Brain microvascular endothelial cell (primary cell): ENCODE measurements at regions not wholly inside any gene's neighbourhood (a gene's known extent, or its start where the extent isn't known, plus 50 kb on each side); places are given as distances from the start of the nearest gene placed in this dataset.

Source experiments
- DNase-seq: peaks from one replicate; pipeline ENCODE4 v3.0.0-alpha.2; 2020
- H3K27ac ChIP-seq: fragments of 250-450 bp; sonication (Bioruptor Pico); 2 replicates; pipeline ENCODE4 v1.5.1; 2020; ENCODE audit warnings: mild to moderate bottlenecking, moderate library complexity
- H3K27me3 ChIP-seq: fragments of 250-450 bp; sonication (Bioruptor Pico); replicated peaks from 2 replicates; pipeline ENCODE4 v1.5.1; 2020; ENCODE audit warnings: mild to moderate bottlenecking
- H3K36me3 ChIP-seq: fragments of 250-450 bp; sonication (Bioruptor Pico); replicated peaks from 2 replicates; pipeline ENCODE4 v1.5.1; 2020; ENCODE audit warnings: mild to moderate bottlenecking
- H3K4me3 ChIP-seq: 2 replicates; pipeline ENCODE4 v1.5.1; 2011; ENCODE audit warnings: low read depth, mild to moderate bottlenecking, control low read depth, low read length, moderate library complexity
- CTCF ChIP-seq: IDR thresholded peaks from 2 replicates; pipeline ENCODE4 v1.5.1; 2011; ENCODE audit warnings: low read depth, mild to moderate bottlenecking, moderate library complexity, low read length, control low read depth, inconsistent platforms; ENCODE audit errors: missing control alignments
- in situ Hi-C: cut with HindIII; loops from 2 replicates; pipeline ENCODE4 v1.10.0; 2017; ENCODE audit warnings: low sequenced_read_pairs, low pct_ligation_motif_present

- no peak for TF ChIP-seq CTCF
- DNase-seq, result no peak
- in situ Hi-C loops, result no loop called here
Measured at GRCh38 chr2:151002959-151003600, 258.6 kb downstream of the RBM43 start.

GRCh38 chr2:150997702-150998440 lies 263.8 kb downstream of the RBM43 start:
- no peak for TF ChIP-seq CTCF
- no peak overlapping the region for H3K4me3 ChIP-seq
- H3K27me3 ChIP-seq, result no peaks in the 10 kb centered on the region
- H3K27ac ChIP-seq, result no peak overlapping the region
- in situ Hi-C loops, result no loop called here
- no peaks in the 10 kb centered on the region for H3K36me3 ChIP-seq
- no peak for DNase-seq

More at GRCh38 chr2:151002959-151003600, 258.6 kb downstream of the RBM43 start:
- Histone ChIP-seq H3K27ac (no peak overlapping the region), H3K4me3 (no peak overlapping the region), H3K27me3 (no peaks in the 10 kb centered on the region), H3K36me3 (no peaks in the 10 kb centered on the region)

GRCh38 chr2:150997066-150997465 lies 264.6 kb downstream of the RBM43 start:
- Histone ChIP-seq H3K27me3 (no peaks in the 10 kb centered on the region), H3K4me3 (no peak overlapping the region), H3K36me3 (no peaks in the 10 kb centered on the region), H3K27ac (no peak overlapping the region)
- DNase-seq, result no peak
- in situ Hi-C loops, result no loop called here
- no peak for TF ChIP-seq CTCF

- in situ Hi-C loops, result no loop called here
Measured at GRCh38 chr2:150994076-150994475, 267.6 kb downstream of the RBM43 start.

GRCh38 chr2:150989969-150990368 lies 271.7 kb downstream of the RBM43 start:
- TF ChIP-seq CTCF, result no peak
- no peak overlapping the region for H3K4me3 ChIP-seq
- no peak for DNase-seq
- in situ Hi-C loops, result no loop called here
- H3K36me3 ChIP-seq, result no peaks in the 10 kb centered on the region
- H3K27ac ChIP-seq, result no peak overlapping the region
- H3K27me3 ChIP-seq, result no peaks in the 10 kb centered on the region

More at GRCh38 chr2:150994076-150994475, 267.6 kb downstream of the RBM43 start:
- H3K27ac ChIP-seq, result no peak overlapping the region
- no peak for TF ChIP-seq CTCF
- H3K36me3 ChIP-seq, result no peaks in the 10 kb centered on the region
- no peak for DNase-seq
- no peak overlapping the region for H3K4me3 ChIP-seq
- no peaks in the 10 kb centered on the region for H3K27me3 ChIP-seq

- H3K36me3 ChIP-seq, result no peaks in the 10 kb centered on the region
- H3K27me3 ChIP-seq, result no peaks in the 10 kb centered on the region
- no peak overlapping the region for H3K4me3 ChIP-seq
- no peak overlapping the region for H3K27ac ChIP-seq
- no peak for TF ChIP-seq CTCF
- no peak for DNase-seq
- in situ Hi-C loops, result no loop called here
Measured at GRCh38 chr2:150985741-150986140, 275.9 kb downstream of the RBM43 start.
